Astrocyte (in vitro differentiated cells and primary cell): ENCODE measurements at regions not wholly inside any gene's neighbourhood (a gene's known extent, or its start where the extent isn't known, plus 50 kb on each side); places are given as distances from the start of the nearest gene placed in this dataset.

Source experiments
- EZH2 ChIP-seq: IDR thresholded peaks from 2 replicates; pipeline ENCODE4 v1.6.1; 2012; ENCODE audit warnings: mild to moderate bottlenecking, low read length, inconsistent platforms; ENCODE audit not compliant: insufficient read depth
- TF ChIP-seq, protein P1 (sequence below): IDR thresholded peaks from 2 replicates; pipeline ENCODE4 v1.5.1; 2011; ENCODE audit warnings: low read depth, mild to moderate bottlenecking, inconsistent platforms, low read length, moderate library complexity; ENCODE audit not compliant: insufficient read depth

DNA sequence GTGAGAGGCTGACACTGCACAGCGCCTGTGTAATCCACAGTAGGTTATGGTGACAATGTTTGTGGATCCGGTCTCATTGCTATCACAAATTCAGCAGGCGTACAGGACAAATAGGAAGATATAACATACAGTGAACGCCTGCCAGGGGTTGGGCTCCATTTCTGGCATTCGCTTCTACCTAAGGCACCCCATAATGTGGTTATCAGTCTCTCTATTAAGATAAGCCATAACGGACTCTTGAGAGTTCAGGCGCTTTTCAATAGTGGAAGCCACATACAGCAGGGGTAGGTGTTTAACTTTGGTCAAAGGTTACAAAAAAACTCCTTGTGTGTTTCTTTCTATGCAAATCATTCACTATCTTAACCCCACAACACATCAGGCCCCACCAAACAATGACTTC lies 72.8 kb downstream of the SIPA1L2 start:
- TF ChIP-seq, protein P1, sequence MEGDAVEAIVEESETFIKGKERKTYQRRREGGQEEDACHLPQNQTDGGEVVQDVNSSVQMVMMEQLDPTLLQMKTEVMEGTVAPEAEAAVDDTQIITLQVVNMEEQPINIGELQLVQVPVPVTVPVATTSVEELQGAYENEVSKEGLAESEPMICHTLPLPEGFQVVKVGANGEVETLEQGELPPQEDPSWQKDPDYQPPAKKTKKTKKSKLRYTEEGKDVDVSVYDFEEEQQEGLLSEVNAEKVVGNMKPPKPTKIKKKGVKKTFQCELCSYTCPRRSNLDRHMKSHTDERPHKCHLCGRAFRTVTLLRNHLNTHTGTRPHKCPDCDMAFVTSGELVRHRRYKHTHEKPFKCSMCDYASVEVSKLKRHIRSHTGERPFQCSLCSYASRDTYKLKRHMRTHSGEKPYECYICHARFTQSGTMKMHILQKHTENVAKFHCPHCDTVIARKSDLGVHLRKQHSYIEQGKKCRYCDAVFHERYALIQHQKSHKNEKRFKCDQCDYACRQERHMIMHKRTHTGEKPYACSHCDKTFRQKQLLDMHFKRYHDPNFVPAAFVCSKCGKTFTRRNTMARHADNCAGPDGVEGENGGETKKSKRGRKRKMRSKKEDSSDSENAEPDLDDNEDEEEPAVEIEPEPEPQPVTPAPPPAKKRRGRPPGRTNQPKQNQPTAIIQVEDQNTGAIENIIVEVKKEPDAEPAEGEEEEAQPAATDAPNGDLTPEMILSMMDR: no peak
- no peak for TF ChIP-seq EZH2
